ENCODE measurements at regions not wholly inside any gene's neighbourhood (a gene's known extent, or its start where the extent isn't known, plus 50 kb on each side); places are given as distances from the start of the nearest gene placed in this dataset.
"Not testable (repeated sequence)": the region's sequence is repeated elsewhere in the genome, so short reads cannot be mapped to it uniquely, and the experiment has no call there.

DNA sequence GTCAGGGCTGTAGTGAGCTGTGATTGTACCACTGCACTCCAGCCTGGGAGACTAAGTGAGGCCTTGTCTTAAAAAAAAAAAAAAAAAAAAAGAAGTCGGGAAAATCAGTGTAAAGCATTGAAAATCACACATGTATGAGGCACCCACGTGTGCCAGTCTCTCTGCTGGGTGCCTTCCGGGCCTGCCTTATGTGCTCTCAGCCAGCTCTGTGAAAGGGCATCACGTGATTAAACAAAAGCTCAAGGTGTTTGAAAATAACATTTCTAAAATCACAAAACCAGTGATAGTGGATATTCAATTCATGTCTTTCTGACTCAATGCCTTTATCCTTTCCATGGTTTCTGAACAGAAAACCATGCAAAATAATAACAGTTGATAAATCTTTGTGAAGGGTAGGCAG is 125.2 kb upstream of the PALS2 start:
- no peak for TF ChIP-seq TOX (CRISPR knock-in tag; IDR thresholded peaks at IDR 0.05; ENCODE audit: borderline replicate concordance)
- TF ChIP-seq SNAI2 (CRISPR knock-in tag; IDR thresholded peaks at IDR 0.05), result no peak
- TF ChIP-seq, protein P1, sequence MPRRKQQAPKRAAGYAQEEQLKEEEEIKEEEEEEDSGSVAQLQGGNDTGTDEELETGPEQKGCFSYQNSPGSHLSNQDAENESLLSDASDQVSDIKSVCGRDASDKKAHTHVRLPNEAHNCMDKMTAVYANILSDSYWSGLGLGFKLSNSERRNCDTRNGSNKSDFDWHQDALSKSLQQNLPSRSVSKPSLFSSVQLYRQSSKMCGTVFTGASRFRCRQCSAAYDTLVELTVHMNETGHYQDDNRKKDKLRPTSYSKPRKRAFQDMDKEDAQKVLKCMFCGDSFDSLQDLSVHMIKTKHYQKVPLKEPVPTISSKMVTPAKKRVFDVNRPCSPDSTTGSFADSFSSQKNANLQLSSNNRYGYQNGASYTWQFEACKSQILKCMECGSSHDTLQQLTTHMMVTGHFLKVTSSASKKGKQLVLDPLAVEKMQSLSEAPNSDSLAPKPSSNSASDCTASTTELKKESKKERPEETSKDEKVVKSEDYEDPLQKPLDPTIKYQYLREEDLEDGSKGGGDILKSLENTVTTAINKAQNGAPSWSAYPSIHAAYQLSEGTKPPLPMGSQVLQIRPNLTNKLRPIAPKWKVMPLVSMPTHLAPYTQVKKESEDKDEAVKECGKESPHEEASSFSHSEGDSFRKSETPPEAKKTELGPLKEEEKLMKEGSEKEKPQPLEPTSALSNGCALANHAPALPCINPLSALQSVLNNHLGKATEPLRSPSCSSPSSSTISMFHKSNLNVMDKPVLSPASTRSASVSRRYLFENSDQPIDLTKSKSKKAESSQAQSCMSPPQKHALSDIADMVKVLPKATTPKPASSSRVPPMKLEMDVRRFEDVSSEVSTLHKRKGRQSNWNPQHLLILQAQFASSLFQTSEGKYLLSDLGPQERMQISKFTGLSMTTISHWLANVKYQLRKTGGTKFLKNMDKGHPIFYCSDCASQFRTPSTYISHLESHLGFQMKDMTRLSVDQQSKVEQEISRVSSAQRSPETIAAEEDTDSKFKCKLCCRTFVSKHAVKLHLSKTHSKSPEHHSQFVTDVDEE (CRISPR knock-in tag; IDR thresholded peaks at IDR 0.05), result no peak
- no peak for TF ChIP-seq BACH2 (CRISPR knock-in tag; IDR thresholded peaks at IDR 0.05; ENCODE audit: borderline replicate concordance)
- no peak for TF ChIP-seq PPARA (CRISPR knock-in tag; IDR thresholded peaks at IDR 0.05; ENCODE audit: borderline replicate concordance)
- TF ChIP-seq, protein P2, sequence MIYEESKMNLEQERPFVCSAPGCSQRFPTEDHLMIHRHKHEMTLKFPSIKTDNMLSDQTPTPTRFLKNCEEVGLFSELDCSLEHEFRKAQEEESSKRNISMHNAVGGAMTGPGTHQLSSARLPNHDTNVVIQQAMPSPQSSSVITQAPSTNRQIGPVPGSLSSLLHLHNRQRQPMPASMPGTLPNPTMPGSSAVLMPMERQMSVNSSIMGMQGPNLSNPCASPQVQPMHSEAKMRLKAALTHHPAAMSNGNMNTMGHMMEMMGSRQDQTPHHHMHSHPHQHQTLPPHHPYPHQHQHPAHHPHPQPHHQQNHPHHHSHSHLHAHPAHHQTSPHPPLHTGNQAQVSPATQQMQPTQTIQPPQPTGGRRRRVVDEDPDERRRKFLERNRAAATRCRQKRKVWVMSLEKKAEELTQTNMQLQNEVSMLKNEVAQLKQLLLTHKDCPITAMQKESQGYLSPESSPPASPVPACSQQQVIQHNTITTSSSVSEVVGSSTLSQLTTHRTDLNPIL (CRISPR knock-in tag; IDR thresholded peaks at IDR 0.05; ENCODE audit: low read depth), result no peak
- TF ChIP-seq CSDC2 (CRISPR knock-in tag; IDR thresholded peaks at IDR 0.05), result no peak
- TF ChIP-seq ZFP30 (CRISPR knock-in tag; IDR thresholded peaks at IDR 0.05), result no peak
- no peak for ATAC-seq

DNA sequence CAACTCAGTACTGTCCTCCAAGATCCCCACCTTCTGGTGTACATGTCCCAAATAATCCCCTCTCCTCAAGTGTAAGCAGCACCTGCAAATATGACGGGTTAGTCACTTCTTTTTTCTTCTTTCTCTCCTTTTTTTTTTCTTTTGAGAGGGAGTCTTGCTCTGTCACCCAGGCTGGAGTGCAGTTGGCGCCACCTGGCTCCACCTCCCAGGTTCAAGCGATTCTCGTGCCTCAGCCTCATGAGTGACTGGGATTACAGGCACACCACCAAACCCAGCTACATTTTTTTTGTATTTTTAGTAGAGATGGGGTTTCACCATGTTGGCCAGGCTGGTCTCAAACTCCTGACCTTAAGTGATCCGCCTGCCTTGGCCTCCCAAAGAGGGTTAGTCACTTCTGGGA is 123.8 kb upstream of the PALS2 start:
- ATAC-seq, result not testable (repeated sequence)

- TF ChIP-seq SNAI2 (CRISPR knock-in tag; IDR thresholded peaks at IDR 0.05) (no peak), ZNF8 (CRISPR knock-in tag; IDR thresholded peaks at IDR 0.05) (no peak), PPARA (CRISPR knock-in tag; IDR thresholded peaks at IDR 0.05; ENCODE audit: borderline replicate concordance) (no peak), ZNF565 (CRISPR knock-in tag; conservative IDR thresholded peaks at IDR 0.05; ENCODE audit: low read depth) (no peak), ZFP30 (CRISPR knock-in tag; IDR thresholded peaks at IDR 0.05) (no peak), TCF4 (CRISPR knock-in tag; IDR thresholded peaks at IDR 0.05; ENCODE audit: borderline replicate concordance) (no peak)
- ATAC-seq, result no peak
Measured at GRCh38 chr7:24455813-24456525, 117.3 kb upstream of the PALS2 start.

DNA sequence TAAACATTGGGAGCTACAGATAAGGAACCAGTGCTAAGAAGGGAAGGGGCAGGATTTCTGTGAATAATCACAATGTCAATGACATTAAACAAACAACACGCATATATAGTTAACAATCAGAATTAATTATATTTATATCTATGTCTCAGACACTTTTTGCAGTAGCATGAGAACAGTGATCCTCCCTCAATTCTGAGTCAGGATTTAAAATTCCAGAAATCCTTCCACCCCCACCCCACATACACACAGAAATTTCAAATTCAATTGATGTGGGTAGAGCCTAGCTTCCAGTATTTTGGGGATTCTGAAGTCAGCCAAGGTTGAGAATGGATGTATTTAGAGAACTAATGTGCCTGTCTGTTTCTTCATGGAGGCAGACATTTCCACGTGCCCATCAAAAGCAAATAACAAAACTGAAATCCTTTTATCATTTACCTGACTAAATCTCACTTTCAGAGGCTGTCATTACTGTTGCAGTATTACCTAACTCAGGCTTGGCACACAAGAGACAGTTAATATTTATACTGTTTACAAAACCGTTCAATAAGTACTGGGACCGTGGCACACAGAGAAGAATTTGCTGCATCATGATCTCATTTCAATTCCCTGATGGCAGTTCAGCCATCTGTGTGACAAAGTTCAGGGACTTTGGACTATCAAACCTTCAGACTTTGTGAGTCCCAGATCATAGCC is 116.6 kb upstream of the PALS2 start:
- TF ChIP-seq, protein P3, sequence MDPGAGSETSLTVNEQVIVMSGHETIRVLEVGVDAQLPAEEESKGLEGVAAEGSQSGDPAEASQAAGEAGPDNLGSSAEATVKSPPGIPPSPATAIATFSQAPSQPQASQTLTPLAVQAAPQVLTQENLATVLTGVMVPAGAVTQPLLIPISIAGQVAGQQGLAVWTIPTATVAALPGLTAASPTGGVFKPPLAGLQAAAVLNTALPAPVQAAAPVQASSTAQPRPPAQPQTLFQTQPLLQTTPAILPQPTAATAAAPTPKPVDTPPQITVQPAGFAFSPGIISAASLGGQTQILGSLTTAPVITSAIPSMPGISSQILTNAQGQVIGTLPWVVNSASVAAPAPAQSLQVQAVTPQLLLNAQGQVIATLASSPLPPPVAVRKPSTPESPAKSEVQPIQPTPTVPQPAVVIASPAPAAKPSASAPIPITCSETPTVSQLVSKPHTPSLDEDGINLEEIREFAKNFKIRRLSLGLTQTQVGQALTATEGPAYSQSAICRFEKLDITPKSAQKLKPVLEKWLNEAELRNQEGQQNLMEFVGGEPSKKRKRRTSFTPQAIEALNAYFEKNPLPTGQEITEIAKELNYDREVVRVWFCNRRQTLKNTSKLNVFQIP (CRISPR knock-in tag; IDR thresholded peaks at IDR 0.05; ENCODE audit: borderline replicate concordance, low read depth), result no peak
- TF ChIP-seq, protein P2 (CRISPR knock-in tag; IDR thresholded peaks at IDR 0.05; ENCODE audit: low read depth), result no peak
- TF ChIP-seq ZNF70 (CRISPR knock-in tag; IDR thresholded peaks at IDR 0.05) (no peak), ZFP30 (CRISPR knock-in tag; IDR thresholded peaks at IDR 0.05) (no peak), CSRNP3 (CRISPR knock-in tag; IDR thresholded peaks at IDR 0.05) (no peak), GLIS3 (CRISPR knock-in tag; IDR thresholded peaks at IDR 0.05) (no peak), RARB (CRISPR knock-in tag; IDR thresholded peaks at IDR 0.05) (no peak), ZC3H10 (CRISPR knock-in tag; IDR thresholded peaks at IDR 0.05) (no peak)
- TF ChIP-seq, protein P4, sequence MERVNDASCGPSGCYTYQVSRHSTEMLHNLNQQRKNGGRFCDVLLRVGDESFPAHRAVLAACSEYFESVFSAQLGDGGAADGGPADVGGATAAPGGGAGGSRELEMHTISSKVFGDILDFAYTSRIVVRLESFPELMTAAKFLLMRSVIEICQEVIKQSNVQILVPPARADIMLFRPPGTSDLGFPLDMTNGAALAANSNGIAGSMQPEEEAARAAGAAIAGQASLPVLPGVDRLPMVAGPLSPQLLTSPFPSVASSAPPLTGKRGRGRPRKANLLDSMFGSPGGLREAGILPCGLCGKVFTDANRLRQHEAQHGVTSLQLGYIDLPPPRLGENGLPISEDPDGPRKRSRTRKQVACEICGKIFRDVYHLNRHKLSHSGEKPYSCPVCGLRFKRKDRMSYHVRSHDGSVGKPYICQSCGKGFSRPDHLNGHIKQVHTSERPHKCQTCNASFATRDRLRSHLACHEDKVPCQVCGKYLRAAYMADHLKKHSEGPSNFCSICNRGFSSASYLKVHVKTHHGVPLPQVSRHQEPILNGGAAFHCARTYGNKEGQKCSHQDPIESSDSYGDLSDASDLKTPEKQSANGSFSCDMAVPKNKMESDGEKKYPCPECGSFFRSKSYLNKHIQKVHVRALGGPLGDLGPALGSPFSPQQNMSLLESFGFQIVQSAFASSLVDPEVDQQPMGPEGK (CRISPR knock-in tag; IDR thresholded peaks at IDR 0.05; ENCODE audit: borderline replicate concordance), result no peak
- ATAC-seq, result no peak
